CD8-positive, alpha-beta memory T cell (primary cell): ENCODE measurements at regions not wholly inside any gene's neighbourhood (a gene's known extent, or its start where the extent isn't known, plus 50 kb on each side); places are given as distances from the start of the nearest gene placed in this dataset.

Experiments used
- CTCF ChIA-PET: fragments of 350-600 bp; sonication (Branson Sonifier 250); formaldehyde crosslinking; loops from one replicate; lab custom pipeline; 2021; ENCODE audit warnings: antibody characterized with exemption; lab: Charles Lee
- POLR2A ChIA-PET: fragments of 350-600 bp; sonication (Branson Sonifier 250); formaldehyde crosslinking; loops from one replicate; lab custom pipeline; 2021; ENCODE audit warnings: antibody characterized with exemption; lab: Charles Lee
- DNase-seq, 5 donors: peaks; one replicate each; pipeline versions ENCODE4 v3.0.0 to v3.0.0-alpha.2; 2020 to 2022; ENCODE audit warnings: mixed read lengths in 1 of 5
- H3K27ac ChIP-seq: one replicate; pipeline ENCODE4 v1.7.0; 2013; ENCODE audit warnings: low read depth, mild to moderate bottlenecking, low read length, moderate library complexity
- H3K27me3 ChIP-seq: 2 replicates; pipeline ENCODE4 v1.7.0; 2013; ENCODE audit warnings: low read length, mild to moderate bottlenecking; ENCODE audit not compliant: insufficient read depth, poor library complexity, severe bottlenecking
- H3K36me3 ChIP-seq: 2 replicates; pipeline ENCODE4 v1.7.0; 2013; ENCODE audit warnings: mild to moderate bottlenecking, low read length, moderate library complexity; ENCODE audit not compliant: insufficient read depth
- H3K4me1 ChIP-seq: 2 replicates; pipeline ENCODE4 v1.7.0; 2013; ENCODE audit warnings: mild to moderate bottlenecking, low read length, moderate library complexity; ENCODE audit not compliant: insufficient read depth
- H3K4me3 ChIP-seq: 2 replicates; pipeline ENCODE4 v1.7.0; 2013; ENCODE audit warnings: mild to moderate bottlenecking, low read length
- H3K9me3 ChIP-seq: 2 replicates; pipeline ENCODE4 v1.7.0; 2013; ENCODE audit warnings: mild to moderate bottlenecking, low read length
- H3K27ac Mint-ChIP-seq, 8 donors: one replicate each; pipeline ENCODE4 v1.8.0; 2020 to 2021; ENCODE audit warnings: mixed read lengths in 8 of 8, mild to moderate bottlenecking in 6 of 8, inconsistent platforms in 3 of 8, moderate library complexity in 3 of 8
- H3K27me3 Mint-ChIP-seq, 2 donors: one replicate each; pipeline ENCODE4 v1.8.0; 2020 to 2021; ENCODE audit warnings: mixed read lengths in 2 of 2, mild to moderate bottlenecking in 1 of 2, moderate library complexity in 1 of 2
- H3K36me3 Mint-ChIP-seq, 3 donors: one replicate each; pipeline ENCODE4 v1.8.0; 2020 to 2021; ENCODE audit warnings: mixed read lengths in 3 of 3, inconsistent platforms in 1 of 3, mild to moderate bottlenecking in 1 of 3
- H3K4me1 Mint-ChIP-seq, 3 donors: one replicate each; pipeline ENCODE4 v1.8.0; 2020 to 2021; ENCODE audit warnings: mixed read lengths in 3 of 3, inconsistent platforms in 1 of 3, mild to moderate bottlenecking in 1 of 3
- H3K4me3 Mint-ChIP-seq, 7 donors: one replicate each; pipeline ENCODE4 v1.8.0; 2020 to 2021; ENCODE audit warnings: mixed read lengths in 7 of 7, mild to moderate bottlenecking in 6 of 7, moderate library complexity in 4 of 7, inconsistent platforms in 2 of 7
- H3K9me3 Mint-ChIP-seq, 5 donors: one replicate each; pipeline ENCODE4 v1.8.0; 2020 to 2022; ENCODE audit warnings: mixed read lengths in 5 of 5, mild to moderate bottlenecking in 3 of 5, moderate library complexity in 2 of 5, inconsistent platforms in 1 of 5

DNA sequence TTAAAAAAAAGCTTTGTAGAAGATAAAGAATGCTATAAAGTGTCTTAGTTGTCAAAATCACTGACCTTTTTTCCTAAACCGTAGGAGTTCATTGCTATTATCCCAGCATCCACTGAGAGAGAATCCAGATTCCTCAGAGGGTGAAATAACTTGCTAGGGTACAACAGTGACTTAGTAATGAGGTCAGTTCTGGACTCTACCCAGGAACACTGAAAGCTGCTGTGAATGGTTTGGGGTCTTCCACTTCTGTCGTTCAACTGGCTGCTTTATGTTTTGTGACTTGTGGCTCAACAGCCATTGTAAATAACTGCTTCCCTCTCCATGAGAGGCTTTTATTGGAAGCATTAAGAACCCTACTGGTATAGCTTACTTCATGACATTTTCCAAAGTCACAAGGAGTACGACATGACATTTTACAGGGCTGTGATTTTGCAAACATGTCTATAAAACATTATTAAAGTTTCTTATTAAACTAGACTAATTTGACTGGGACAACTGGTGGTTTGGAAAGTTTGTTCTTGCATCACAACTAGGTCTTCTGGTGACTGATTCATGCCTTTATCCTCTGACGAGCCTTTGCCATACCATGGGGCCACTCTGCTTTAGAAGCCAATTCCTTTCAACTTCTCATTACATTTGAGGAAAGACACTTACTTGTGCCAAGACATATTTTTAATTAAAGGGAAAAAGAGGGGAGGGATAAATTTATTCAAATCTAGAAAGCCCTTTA, 92.2 kb upstream of the CDH11 start:
- no peak overlapping the region for H3K4me3 ChIP-seq
- H3K4me3 Mint-ChIP-seq = no peak overlapping the region
- no peak for DNase-seq
- ChIA-PET POLR2A (no interaction called here), CTCF (no interaction called here)
- no peaks in the 10 kb centered on the region for H3K4me1 Mint-ChIP-seq
- no peaks in the 10 kb centered on the region for H3K4me1 ChIP-seq
- H3K27me3 Mint-ChIP-seq = no peaks in the 10 kb centered on the region
- no peaks in the 10 kb centered on the region for H3K27me3 ChIP-seq
- no peak overlapping the region for H3K27ac Mint-ChIP-seq
- no peaks in the 10 kb centered on the region for H3K36me3 Mint-ChIP-seq
- H3K9me3 Mint-ChIP-seq = peaks cover 2 to 15% (median 9%) of the 10 kb centered on the region in 5 donors
- H3K9me3 ChIP-seq = no peaks in the 10 kb centered on the region
- H3K27ac ChIP-seq = no peak overlapping the region
- H3K36me3 ChIP-seq = no peaks in the 10 kb centered on the region

DNA sequence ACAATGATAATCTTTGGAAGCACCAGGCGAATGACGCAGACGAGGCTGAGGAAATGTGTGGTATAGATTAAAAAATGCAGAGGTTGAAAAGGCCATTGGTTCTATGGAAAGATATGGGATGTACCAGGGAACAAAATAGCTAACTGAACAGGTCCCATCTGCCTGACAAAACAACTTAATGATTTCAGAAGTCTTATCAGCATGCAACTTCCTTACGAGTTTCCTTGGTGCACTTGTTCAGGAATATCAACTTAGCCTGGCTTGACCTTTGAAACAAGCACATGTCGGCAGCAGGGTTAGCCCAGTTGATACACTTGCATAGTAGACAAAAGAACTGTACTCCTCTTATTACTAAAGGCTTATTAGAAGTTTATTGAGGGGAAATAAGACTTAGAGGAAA, 90.9 kb upstream of the CDH11 start:
- no peak for DNase-seq
- Mint-ChIP-seq H3K27me3 (no peaks in the 10 kb centered on the region), H3K27ac (no peak overlapping the region), H3K36me3 (no peaks in the 10 kb centered on the region), H3K4me3 (no peak overlapping the region), H3K9me3 (peaks cover 2 to 15% (median 10%) of the 10 kb centered on the region in 5 donors), H3K4me1 (no peaks in the 10 kb centered on the region)
- Histone ChIP-seq H3K27me3 (no peaks in the 10 kb centered on the region), H3K4me1 (no peaks in the 10 kb centered on the region), H3K4me3 (no peak overlapping the region), H3K27ac (no peak overlapping the region), H3K36me3 (no peaks in the 10 kb centered on the region), H3K9me3 (no peaks in the 10 kb centered on the region)
- CTCF ChIA-PET = no interaction called here
- POLR2A ChIA-PET = no interaction called here

DNA sequence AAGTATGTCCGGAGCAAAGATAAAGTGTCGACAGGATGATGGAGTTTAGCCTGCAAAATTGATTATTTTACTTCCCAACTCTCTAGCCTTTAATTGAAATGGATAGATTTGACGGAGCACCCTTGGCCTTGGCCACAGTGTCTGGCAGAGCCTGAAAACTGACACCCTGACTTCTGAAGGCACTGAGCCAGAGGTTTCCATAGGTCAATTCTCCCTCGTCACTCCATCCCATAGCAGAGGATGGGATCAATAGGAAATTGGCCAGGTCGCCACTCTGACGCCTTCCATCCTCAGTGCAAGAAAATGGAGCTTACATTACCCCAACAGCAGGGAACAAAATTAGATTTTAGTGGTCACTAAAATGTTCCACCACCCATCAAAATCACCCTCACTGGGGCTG, 90.4 kb upstream of the CDH11 start:
- ChIA-PET POLR2A (no interaction called here), CTCF (no interaction called here)
- Mint-ChIP-seq H3K9me3 (peaks cover 2 to 16% (median 10%) of the 10 kb centered on the region in 5 donors), H3K27me3 (no peaks in the 10 kb centered on the region), H3K4me3 (no peak overlapping the region), H3K36me3 (no peaks in the 10 kb centered on the region), H3K27ac (no peak overlapping the region), H3K4me1 (no peaks in the 10 kb centered on the region)
- Histone ChIP-seq H3K4me1 (no peaks in the 10 kb centered on the region), H3K4me3 (no peak overlapping the region), H3K36me3 (no peaks in the 10 kb centered on the region), H3K9me3 (no peaks in the 10 kb centered on the region), H3K27me3 (no peaks in the 10 kb centered on the region), H3K27ac (no peak overlapping the region)
- DNase-seq = no peak

DNA sequence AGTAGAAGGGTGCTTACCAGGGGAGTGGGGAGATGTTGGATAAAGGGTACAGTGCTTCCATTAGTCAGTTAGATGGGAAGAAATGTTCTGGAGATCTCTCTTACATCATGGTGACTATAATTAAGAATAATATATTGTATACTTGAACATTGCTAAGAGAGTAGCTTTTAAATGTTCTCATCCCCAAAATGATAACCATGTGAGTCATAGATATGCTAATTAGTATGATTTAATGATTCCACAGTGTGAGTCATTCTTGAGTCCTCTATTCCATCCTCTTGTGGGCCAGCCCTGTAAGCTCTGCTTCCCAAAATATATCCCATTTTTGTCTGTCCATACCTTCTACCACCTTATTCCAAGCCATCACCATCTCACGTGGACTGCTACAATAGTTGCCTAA, 80.6 kb upstream of the CDH11 start:
- ChIA-PET CTCF (no interaction called here), POLR2A (no interaction called here)
- no peak overlapping the region for H3K4me3 Mint-ChIP-seq
- no peak overlapping the region for H3K4me3 ChIP-seq
- no peaks in the 10 kb centered on the region for H3K36me3 ChIP-seq
- no peak overlapping the region for H3K27ac ChIP-seq
- no peaks in the 10 kb centered on the region for H3K36me3 Mint-ChIP-seq
- H3K9me3 ChIP-seq = no peaks in the 10 kb centered on the region
- H3K4me1 Mint-ChIP-seq = no peaks in the 10 kb centered on the region
- H3K27me3 Mint-ChIP-seq = no peaks in the 10 kb centered on the region
- DNase-seq = no peak
- no peaks in the 10 kb centered on the region for H3K4me1 ChIP-seq
- peaks cover 6 to 18% (median 14%) of the 10 kb centered on the region in 5 donors for H3K9me3 Mint-ChIP-seq
- H3K27ac Mint-ChIP-seq = no peak overlapping the region
- no peaks in the 10 kb centered on the region for H3K27me3 ChIP-seq

DNA sequence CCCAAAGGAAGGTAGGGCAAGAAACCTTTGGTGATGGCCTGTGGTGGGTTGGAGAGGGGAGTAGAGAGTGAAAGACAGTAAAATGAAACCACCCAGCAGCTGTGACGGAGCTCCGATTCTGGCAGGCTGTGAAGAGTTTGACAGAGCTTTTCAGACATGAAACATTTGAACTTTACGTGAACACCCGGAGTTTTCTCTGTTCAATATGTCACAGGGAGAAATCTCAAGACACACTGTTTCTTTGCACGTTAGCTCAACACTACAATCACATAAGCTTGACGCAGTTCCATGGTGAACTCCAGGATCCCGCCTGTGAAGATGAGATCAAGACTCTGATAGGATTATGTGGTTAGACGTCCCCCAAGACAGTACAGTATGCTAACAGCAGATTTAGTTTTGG, 79.6 kb upstream of the CDH11 start:
- no peak overlapping the region for H3K4me3 ChIP-seq
- H3K4me1 ChIP-seq = no peaks in the 10 kb centered on the region
- no peaks in the 10 kb centered on the region for H3K27me3 Mint-ChIP-seq
- no peak overlapping the region for H3K27ac ChIP-seq
- no peak overlapping the region for H3K27ac Mint-ChIP-seq
- no peaks in the 10 kb centered on the region for H3K36me3 Mint-ChIP-seq
- H3K9me3 ChIP-seq = no peaks in the 10 kb centered on the region
- no peak overlapping the region for H3K4me3 Mint-ChIP-seq
- ChIA-PET CTCF (no interaction called here), POLR2A (no interaction called here)
- no peaks in the 10 kb centered on the region for H3K36me3 ChIP-seq
- no peaks in the 10 kb centered on the region for H3K4me1 Mint-ChIP-seq
- H3K9me3 Mint-ChIP-seq = peaks cover 6 to 21% (median 14%) of the 10 kb centered on the region in 5 donors
- DNase-seq = no peak
- H3K27me3 ChIP-seq = no peaks in the 10 kb centered on the region

DNA sequence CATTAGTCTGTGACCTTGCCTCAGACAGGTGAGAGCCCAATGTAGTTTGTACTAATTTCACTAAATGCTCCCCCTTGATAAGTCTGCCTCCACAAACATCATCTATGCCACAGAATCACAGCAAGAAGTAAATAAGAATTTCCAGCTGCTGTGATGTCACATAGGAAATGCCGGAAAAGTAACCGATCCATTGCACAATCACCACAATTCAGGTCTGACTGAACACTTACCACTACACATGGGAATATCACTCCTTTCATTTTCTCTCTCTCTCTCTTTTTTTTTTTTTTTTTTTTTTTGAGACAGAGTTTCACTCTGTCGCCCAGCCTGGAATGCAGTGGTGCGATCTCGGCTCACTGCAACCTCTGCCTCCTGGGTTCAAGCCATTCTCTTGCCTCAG, 79.0 kb upstream of the CDH11 start:
- POLR2A ChIA-PET = no interaction called here
- Histone ChIP-seq H3K27me3 (no peaks in the 10 kb centered on the region), H3K9me3 (no peaks in the 10 kb centered on the region), H3K4me3 (no peak overlapping the region), H3K36me3 (no peaks in the 10 kb centered on the region), H3K27ac (no peak overlapping the region), H3K4me1 (no peaks in the 10 kb centered on the region)
- peaks cover 6 to 19% (median 14%) of the 10 kb centered on the region in 5 donors for H3K9me3 Mint-ChIP-seq
- H3K4me1 Mint-ChIP-seq = no peaks in the 10 kb centered on the region
- H3K36me3 Mint-ChIP-seq = no peaks in the 10 kb centered on the region
- H3K4me3 Mint-ChIP-seq = no peak overlapping the region
- no peak for DNase-seq
- CTCF ChIA-PET = no interaction called here
- H3K27ac Mint-ChIP-seq = no peak overlapping the region
- H3K27me3 Mint-ChIP-seq = no peaks in the 10 kb centered on the region

DNA sequence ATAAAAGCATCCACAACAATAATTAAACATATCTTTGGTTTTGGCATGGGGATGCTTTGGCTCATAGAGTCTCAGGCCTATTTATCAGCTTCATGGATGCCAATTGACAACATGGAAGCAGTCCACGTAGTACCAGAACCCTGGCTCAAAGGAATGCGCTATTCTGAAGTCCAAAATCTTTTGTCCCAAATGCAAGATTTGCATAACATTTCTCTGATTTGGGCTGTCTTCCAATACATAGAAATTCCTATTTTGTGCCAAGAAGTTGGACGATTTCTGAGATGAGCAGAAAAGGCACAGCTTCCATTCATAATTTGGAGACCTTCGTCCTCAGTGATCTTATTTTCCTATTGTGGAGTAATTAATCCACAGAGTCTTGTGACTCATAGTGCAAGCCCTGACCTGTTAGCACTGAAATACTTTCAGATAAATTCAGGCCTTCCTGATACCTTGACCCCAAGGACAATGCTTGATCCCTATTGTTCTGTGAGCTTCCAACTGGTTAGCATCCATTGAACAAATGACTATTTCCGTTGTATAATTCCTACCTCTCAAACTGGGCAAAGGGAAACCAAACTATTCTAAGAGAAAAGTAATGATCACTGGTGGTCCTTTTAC, 78.4 kb upstream of the CDH11 start:
- Histone ChIP-seq H3K27ac (no peak overlapping the region), H3K4me3 (no peak overlapping the region), H3K4me1 (no peaks in the 10 kb centered on the region), H3K36me3 (no peaks in the 10 kb centered on the region), H3K27me3 (no peaks in the 10 kb centered on the region), H3K9me3 (no peaks in the 10 kb centered on the region)
- ChIA-PET POLR2A (no interaction called here), CTCF (no interaction called here)
- H3K4me3 Mint-ChIP-seq = no peak overlapping the region
- DNase-seq = no peak
- no peak overlapping the region for H3K27ac Mint-ChIP-seq
- H3K36me3 Mint-ChIP-seq = no peaks in the 10 kb centered on the region
- H3K9me3 Mint-ChIP-seq = peaks cover 3 to 21% (median 14%) of the 10 kb centered on the region in 5 donors
- H3K4me1 Mint-ChIP-seq = no peaks in the 10 kb centered on the region
- H3K27me3 Mint-ChIP-seq = no peaks in the 10 kb centered on the region

DNA sequence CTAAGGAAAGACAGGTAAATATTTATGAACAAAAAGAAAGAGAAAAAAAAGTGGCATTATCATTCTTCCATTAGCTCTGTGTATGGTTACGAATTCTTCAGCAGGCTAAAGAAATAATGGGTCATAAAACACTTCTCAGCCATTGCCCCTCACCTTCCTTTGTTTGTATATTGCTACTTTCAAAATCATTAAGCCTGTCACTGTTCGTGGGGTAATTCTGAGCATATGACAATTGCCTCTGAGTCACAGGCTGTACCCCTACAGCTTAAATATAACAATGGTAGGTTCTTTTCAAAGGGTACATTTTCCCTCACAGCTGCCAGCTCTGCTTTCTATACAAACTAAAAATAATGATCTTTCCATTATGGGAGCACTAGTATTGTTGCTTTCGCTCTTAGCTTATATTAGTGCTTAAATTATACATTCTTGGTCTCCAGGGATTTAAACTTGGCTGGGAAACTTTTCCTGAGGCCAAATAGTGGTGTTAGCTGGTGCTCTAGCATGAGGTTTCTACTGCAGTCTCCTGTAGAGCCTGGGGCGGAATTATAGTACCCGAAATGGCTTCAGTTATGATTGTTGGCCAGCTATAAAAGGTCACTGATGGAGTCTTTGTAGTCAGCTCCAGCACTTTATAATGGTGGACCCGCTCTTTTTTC, 74.7 kb upstream of the CDH11 start:
- H3K4me3 ChIP-seq = no peak overlapping the region
- no peaks in the 10 kb centered on the region for H3K4me1 ChIP-seq
- no peaks in the 10 kb centered on the region for H3K27me3 ChIP-seq
- ChIA-PET CTCF (no interaction called here), POLR2A (no interaction called here)
- no peak overlapping the region for H3K27ac ChIP-seq
- Mint-ChIP-seq H3K27ac (no peak overlapping the region), H3K4me1 (no peaks in the 10 kb centered on the region), H3K36me3 (no peaks in the 10 kb centered on the region), H3K4me3 (no peak overlapping the region), H3K27me3 (peaks cover 0 to 2% of the 10 kb centered on the region in 2 donors), H3K9me3 (peaks cover 3 to 36% (median 12%) of the 10 kb centered on the region in 5 donors)
- H3K9me3 ChIP-seq = no peaks in the 10 kb centered on the region
- no peak for DNase-seq
- no peaks in the 10 kb centered on the region for H3K36me3 ChIP-seq
